ENCODE measurements at regions not wholly inside any gene's neighbourhood (a gene's known extent, or its start where the extent isn't known, plus 50 kb on each side); places are given as distances from the start of the nearest gene placed in this dataset.

DNA sequence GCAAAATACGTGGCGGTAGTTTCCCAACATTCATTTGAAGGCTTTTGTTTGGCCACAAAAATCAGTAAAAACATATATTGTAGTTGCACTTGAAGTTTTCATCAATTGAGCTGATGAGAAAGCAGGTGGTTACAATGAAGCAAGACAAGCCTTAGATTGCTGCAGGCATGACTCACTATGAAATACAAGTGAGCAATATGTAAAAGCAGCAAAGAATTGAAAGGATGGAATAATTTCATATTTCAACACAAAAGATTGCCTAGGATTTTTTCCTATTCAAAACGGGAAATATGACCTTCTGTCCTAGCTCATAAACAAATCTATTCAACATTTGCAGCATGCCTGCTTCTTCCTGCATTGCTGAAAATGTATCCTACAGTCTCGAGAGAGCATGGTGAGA is 190.9 kb upstream of the BANK1 start:
- ChIA-PET CTCF (ENCODE audit: low intra/inter-chr PET ratio, low total read pairs) (no interaction called here), POLR2A (no interaction called here)
- no peaks in the 10 kb centered on the region for H4K20me1 ChIP-seq (ENCODE audit: insufficient read depth, low read length)
- no peaks in the 10 kb centered on the region for H3K9me3 ChIP-seq (ENCODE audit: low read length)
- in situ Hi-C loops (cut with HindIII; ENCODE audit: extremely low pct_ligation_motif_present, low pct_unique_long_range_greater_than_20kb) (no loop called here), intact Hi-C loops (cut with micrococcal nuclease; ENCODE audit: unreplicated experiment) (loop anchor here (5.0 kb wide), 1 partner anchor 692 kb away; no protein-coding TSS in a partner anchor)
- no TSS peak for BruUV-seq (replicated peaks)
- FAIRE-seq = no peak
- H3K27me3 ChIP-seq (ENCODE audit: control insufficient read depth in 1 of 2, insufficient read depth in 2 of 2, low read length in 2 of 2) = no peaks in the 10 kb centered on the region
- TF ChIP-seq NFRKB (IDR thresholded peaks at IDR 0.05) = no peak
- no peak for TF ChIP-seq ZNF569 (CRISPR knock-in tag; IDR thresholded peaks at IDR 0.05; ENCODE audit: borderline replicate concordance)
- no peak for TF ChIP-seq DNMT3B (CRISPR knock-in tag; conservative IDR thresholded peaks at IDR 0.05)
- no peak for TF ChIP-seq MAZ (IDR thresholded peaks at IDR 0.05; ENCODE audit: borderline replicate concordance, low read depth, low read length)
- TF ChIP-seq MAZ (CRISPR knock-in tag; IDR thresholded peaks at IDR 0.05; ENCODE audit: low read depth) = no peak
- TF ChIP-seq SYNCRIP (IDR thresholded peaks at IDR 0.05; ENCODE audit: insufficient read depth, low read depth, low read length) = no peak
- no peak for TF ChIP-seq POGZ (CRISPR knock-in tag; IDR thresholded peaks at IDR 0.05)
- no peak for TF ChIP-seq THAP11 (CRISPR knock-in tag; IDR thresholded peaks at IDR 0.05)
- no peak for TF ChIP-seq NCOA2 (CRISPR knock-in tag; IDR thresholded peaks at IDR 0.05)
- TF ChIP-seq NBN (conservative IDR thresholded peaks at IDR 0.05) = no peak
- no peak for TF ChIP-seq SNAI1 (CRISPR knock-in tag; IDR thresholded peaks at IDR 0.05; ENCODE audit: borderline replicate concordance)
- TF ChIP-seq, protein P1, sequence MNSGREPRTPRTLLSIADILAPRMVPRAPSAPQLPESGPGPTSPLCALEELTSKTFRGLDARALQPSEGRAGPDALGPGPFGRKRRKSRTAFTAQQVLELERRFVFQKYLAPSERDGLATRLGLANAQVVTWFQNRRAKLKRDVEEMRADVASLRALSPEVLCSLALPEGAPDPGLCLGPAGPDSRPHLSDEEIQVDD (CRISPR knock-in tag; IDR thresholded peaks at IDR 0.05; ENCODE audit: borderline replicate concordance) = no peak
- H3K4me1 ChIP-seq (ENCODE audit: insufficient read depth, low read length) = no peaks in the 10 kb centered on the region
- no peak overlapping the region for H3K9ac ChIP-seq (ENCODE audit: insufficient read depth, low read depth, low read length)
- no peak for ATAC-seq
- H2AFZ ChIP-seq (ENCODE audit: low read length) = no peak overlapping the region
- H3K4me2 ChIP-seq (ENCODE audit: low read depth, low read length) = no peak overlapping the region
- H3K27ac ChIP-seq (ENCODE audit: extremely low read length, insufficient read depth, low read length) = no peak overlapping the region
- no peaks in the 10 kb centered on the region for H3K79me2 ChIP-seq (ENCODE audit: insufficient read depth, low read length)
- no peaks in the 10 kb centered on the region for H3K36me3 ChIP-seq (replicated peaks in 1 of 2; ENCODE audit: control insufficient read depth in 1 of 2, insufficient read depth in 2 of 2, low read length in 2 of 2)
- no peak overlapping the region for H3K4me3 ChIP-seq (replicated peaks in 1 of 3; ENCODE audit: insufficient read depth in 1 of 3, low read depth in 2 of 3, low read length in 3 of 3)
- 27% methylated on average over 4 of the region's 4 CpGs for WGBS (ENCODE audit: low lambda C conversion rate)
- no peak for DNase-seq (ENCODE audit: low spot score)
